Endothelial cell (in vitro differentiated cells): ENCODE measurements at regions not wholly inside any gene's neighbourhood (a gene's known extent, or its start where the extent isn't known, plus 50 kb on each side); places are given as distances from the start of the nearest gene placed in this dataset.

ENCODE experiments used
- DNase-seq: peaks from one replicate; pipeline ENCODE4 v3.0.0; 2021; ENCODE audit warnings: low spot score
- H3K27ac Mint-ChIP-seq: one replicate; pipeline ENCODE4 v1.8.0; 2021; ENCODE audit warnings: mixed read lengths, inconsistent platforms; ENCODE audit not compliant: unreplicated experiment
- H3K27me3 Mint-ChIP-seq: one replicate; pipeline ENCODE4 v1.8.0; 2021; ENCODE audit warnings: mild to moderate bottlenecking, moderate library complexity, mixed read lengths, inconsistent platforms; ENCODE audit not compliant: unreplicated experiment
- H3K36me3 Mint-ChIP-seq: one replicate; pipeline ENCODE4 v1.8.0; 2021; ENCODE audit warnings: mild to moderate bottlenecking, low read depth, mixed read lengths, inconsistent platforms; ENCODE audit not compliant: unreplicated experiment
- H3K4me1 Mint-ChIP-seq: one replicate; pipeline ENCODE4 v1.8.0; 2021; ENCODE audit warnings: mild to moderate bottlenecking, mixed read lengths, inconsistent platforms; ENCODE audit not compliant: unreplicated experiment
- H3K4me3 Mint-ChIP-seq: one replicate; pipeline ENCODE4 v1.8.0; 2021; ENCODE audit warnings: mild to moderate bottlenecking, mixed read lengths, inconsistent platforms; ENCODE audit not compliant: unreplicated experiment
- H3K9me3 Mint-ChIP-seq: one replicate; pipeline ENCODE4 v1.8.0; 2021; ENCODE audit warnings: mixed read lengths, inconsistent platforms; ENCODE audit not compliant: unreplicated experiment
- TF ChIP-seq, protein P1 (sequence below): fragments of 200-600 bp; sonication (generic); IDR thresholded peaks from one replicate; pipeline ENCODE4 v1.5.0; 2021; ENCODE audit warnings: antibody characterized with exemption; ENCODE audit not compliant: unreplicated experiment

- Mint-ChIP-seq H3K36me3 (peaks cover 6% of the 10 kb centered on the region), H3K9me3 (peaks cover 36% of the 10 kb centered on the region), H3K27me3 (peaks cover 2% of the 10 kb centered on the region), H3K4me3 (no peak overlapping the region), H3K4me1 (no peaks in the 10 kb centered on the region), H3K27ac (no peak overlapping the region)
- no peak for DNase-seq
- TF ChIP-seq, protein P1, sequence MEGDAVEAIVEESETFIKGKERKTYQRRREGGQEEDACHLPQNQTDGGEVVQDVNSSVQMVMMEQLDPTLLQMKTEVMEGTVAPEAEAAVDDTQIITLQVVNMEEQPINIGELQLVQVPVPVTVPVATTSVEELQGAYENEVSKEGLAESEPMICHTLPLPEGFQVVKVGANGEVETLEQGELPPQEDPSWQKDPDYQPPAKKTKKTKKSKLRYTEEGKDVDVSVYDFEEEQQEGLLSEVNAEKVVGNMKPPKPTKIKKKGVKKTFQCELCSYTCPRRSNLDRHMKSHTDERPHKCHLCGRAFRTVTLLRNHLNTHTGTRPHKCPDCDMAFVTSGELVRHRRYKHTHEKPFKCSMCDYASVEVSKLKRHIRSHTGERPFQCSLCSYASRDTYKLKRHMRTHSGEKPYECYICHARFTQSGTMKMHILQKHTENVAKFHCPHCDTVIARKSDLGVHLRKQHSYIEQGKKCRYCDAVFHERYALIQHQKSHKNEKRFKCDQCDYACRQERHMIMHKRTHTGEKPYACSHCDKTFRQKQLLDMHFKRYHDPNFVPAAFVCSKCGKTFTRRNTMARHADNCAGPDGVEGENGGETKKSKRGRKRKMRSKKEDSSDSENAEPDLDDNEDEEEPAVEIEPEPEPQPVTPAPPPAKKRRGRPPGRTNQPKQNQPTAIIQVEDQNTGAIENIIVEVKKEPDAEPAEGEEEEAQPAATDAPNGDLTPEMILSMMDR = no peak
Measured at GRCh38 chr18:78587626-78588600, 391.7 kb upstream of the SALL3 start.

DNA sequence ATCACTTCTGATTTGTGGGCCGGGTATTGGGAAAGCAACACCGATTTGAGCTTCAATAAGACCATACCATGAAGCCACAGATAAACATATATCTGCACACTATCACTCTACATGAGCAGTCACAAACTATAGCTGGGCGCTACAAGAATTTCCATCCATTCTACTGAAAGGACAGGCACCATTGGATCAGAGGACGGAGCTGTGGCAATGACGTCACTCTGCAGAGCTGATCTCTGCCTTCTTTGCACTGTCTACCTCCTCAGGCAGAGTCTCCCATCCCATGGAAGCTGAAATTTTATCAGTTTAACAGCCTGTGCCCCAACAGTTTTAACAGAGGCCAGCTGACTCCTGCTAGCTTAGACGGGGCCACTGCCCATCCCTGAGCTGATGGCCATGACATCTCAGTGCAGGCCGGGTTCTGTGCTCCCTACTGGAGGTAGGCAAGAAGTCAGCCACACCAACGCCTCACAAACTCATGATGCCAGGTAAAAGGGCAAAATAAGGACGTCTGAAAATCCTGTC, 389.6 kb upstream of the SALL3 start:
- TF ChIP-seq, protein P1 = no peak
- Mint-ChIP-seq H3K4me3 (no peak overlapping the region), H3K9me3 (peaks cover 31% of the 10 kb centered on the region), H3K27me3 (peaks cover 2% of the 10 kb centered on the region), H3K36me3 (peaks cover 6% of the 10 kb centered on the region), H3K27ac (no peak overlapping the region), H3K4me1 (no peaks in the 10 kb centered on the region)
- no peak for DNase-seq

DNA sequence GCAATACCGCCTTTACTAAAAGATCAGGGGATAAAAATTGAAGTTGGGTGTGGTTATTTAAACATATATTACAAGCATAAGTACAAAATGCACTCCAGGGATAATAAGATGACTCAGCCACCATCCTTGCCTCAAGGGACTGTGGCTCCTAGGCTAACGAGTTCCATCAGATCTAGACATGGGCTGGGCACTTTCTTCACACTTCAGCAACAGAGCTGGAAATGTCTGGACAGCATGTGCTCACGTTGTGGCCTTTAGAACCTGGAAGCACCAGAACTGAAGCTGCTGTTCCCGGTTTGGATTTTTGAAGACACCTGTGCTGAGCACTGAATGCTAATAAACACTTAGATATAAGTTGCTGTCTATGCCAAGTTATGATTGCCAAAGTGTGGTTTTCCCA, 384.2 kb upstream of the SALL3 start:
- TF ChIP-seq, protein P1 = no peak
- Mint-ChIP-seq H3K9me3 (peaks cover 37% of the 10 kb centered on the region), H3K27me3 (peaks cover 4% of the 10 kb centered on the region), H3K4me3 (no peak overlapping the region), H3K27ac (no peak overlapping the region), H3K4me1 (no peaks in the 10 kb centered on the region), H3K36me3 (peaks cover 6% of the 10 kb centered on the region)
- DNase-seq = no peak

DNA sequence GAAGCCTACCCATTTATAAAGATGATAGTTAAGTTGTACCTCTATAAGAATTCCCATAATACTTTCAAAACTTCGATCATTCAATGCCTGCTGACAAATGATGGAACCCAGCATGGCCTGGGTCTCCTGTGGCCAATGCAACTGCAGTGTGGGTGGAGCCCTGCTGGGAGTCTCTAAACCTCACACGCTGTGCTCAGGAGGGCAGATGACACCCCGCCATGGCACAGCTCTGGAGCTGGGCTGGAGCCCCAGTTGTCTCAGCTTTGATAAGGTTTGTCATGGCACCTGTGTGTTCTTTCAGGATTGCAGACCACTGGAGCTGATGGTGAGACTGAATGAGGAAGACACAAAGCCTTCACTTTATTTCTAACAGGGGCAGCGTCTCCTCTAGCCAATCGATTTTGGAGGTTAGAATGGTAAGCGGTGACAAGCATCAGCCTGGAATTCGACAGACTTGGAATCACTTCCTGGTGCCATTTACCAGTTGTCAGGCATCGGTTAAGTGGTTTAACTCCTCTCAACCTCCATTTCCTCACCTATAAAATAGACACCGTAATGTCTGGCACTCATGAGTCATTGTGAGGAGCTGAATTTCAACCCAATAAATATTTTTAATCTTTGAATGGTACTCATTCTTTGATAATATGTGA, 383.6 kb upstream of the SALL3 start:
- peaks cover 42% of the 10 kb centered on the region for H3K9me3 Mint-ChIP-seq
- H3K27ac Mint-ChIP-seq = no peak overlapping the region
- peaks cover 4% of the 10 kb centered on the region for H3K27me3 Mint-ChIP-seq
- H3K4me3 Mint-ChIP-seq = no peak overlapping the region
- H3K36me3 Mint-ChIP-seq = peaks cover 6% of the 10 kb centered on the region
- DNase-seq = no peak
- TF ChIP-seq, protein P1 = no peak
- no peaks in the 10 kb centered on the region for H3K4me1 Mint-ChIP-seq
